ENCODE measurements at regions not wholly inside any gene's neighbourhood (a gene's known extent, or its start where the extent isn't known, plus 50 kb on each side); places are given as distances from the start of the nearest gene placed in this dataset.

GRCh38 chr13:48892688-48893075 is 83.0 kb upstream of the FNDC3A start:
- DNase-seq: no peak

DNA sequence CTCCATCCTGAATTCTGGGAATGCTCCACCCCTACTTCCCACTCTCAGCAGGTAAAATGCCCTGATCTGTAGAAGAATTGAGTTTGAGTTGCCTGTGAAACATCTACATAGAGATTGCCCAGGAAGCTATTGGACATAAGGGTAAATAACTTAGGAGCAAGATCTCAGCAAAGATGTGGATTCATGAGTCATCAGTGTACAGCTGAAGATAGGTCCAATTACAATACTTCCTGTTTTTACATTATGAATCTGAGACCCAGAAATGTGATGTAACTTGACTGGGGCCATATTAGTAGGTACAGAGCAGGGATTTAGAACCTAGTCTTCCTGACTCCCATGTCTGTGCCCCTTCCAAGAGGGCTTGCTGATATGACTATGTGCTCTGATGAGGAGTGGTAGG is 79.4 kb upstream of the FNDC3A start:
- no peak for DNase-seq

GRCh38 chr13:48901781-48902180 is 73.9 kb upstream of the FNDC3A start:
- DNase-seq: no peak

GRCh38 chr13:48902368-48902767 is 73.3 kb upstream of the FNDC3A start:
- DNase-seq: no peak

DNA sequence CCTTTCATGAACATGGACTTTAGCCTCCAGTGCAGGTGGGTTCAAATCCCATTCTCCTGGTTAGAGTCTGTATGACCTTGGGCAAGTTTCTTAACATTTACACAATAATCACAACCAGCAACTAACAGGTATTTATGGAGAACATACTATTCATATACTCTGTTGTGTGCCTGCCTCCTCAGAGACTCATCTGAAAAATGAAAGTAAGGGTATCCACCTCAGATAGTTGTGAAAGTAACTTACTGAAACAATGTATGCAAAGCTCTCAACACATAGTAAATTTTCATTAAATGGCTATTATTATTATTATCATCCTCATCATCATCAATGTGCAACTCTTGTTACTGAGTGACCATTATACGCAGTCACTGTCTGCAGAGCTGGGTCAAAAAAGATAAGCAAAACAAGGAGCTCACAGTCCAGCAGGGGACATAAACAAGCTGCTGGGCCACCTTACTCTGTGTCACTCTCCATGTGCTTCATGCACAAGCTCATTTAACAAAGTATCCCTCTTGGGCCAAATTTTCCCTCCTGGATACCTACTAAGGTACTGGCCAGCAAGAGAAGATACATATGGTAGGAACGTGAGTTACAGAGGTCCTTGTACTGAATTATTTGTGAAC is 70.9 kb upstream of the FNDC3A start:
- DNase-seq: no peak

- no peak for DNase-seq
Measured at GRCh38 chr13:48906200-48906599, 69.5 kb upstream of the FNDC3A start.

DNA sequence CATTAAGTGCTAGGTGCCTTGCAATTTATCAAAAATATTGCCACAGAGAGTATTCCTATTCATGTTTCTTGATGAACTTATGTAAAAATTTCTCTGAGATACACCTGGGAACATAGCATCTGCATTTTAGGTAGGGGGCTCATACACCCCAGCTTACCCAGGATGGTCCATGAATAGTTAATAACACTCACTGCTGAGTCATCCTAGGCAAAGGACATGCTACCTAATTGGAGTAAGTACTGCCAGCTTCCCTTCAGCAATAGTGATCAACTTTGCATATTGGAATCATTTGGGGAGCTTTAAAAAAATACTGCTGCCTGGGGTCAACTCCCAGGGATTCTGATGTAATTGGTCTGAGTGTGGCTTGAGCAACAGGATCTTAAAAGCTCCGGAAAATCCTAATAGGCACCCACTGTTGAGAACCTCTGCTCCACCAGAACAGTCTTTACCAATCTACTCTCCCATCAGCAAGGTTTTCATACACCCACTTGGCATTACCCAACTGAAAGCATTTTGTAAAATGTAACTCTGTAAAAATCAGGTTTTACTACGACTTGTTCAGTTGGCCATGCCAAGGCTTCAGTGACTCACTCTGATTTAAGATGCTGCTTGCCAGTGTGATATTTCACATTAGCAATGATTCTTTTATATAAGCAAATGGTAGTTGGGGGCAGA is 67.2 kb upstream of the FNDC3A start:
- DNase-seq: no peak

DNA sequence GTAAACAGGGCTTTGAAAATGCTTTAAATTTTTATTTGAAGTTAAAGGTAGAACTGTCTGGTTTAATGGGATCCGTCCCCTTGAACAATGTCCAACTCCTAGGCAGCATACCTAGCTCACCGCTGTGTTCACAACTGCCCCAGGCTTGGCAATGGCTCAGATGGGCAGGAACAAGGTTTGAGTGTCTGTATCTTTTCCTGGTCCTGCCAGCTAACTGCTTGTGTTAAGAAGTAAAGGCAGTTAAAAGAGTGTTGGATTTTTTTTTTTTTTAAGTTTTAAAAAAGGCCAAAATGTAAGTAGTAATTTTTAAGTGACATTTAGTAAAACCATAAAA is 66.7 kb upstream of the FNDC3A start:
- no peak for DNase-seq

DNA sequence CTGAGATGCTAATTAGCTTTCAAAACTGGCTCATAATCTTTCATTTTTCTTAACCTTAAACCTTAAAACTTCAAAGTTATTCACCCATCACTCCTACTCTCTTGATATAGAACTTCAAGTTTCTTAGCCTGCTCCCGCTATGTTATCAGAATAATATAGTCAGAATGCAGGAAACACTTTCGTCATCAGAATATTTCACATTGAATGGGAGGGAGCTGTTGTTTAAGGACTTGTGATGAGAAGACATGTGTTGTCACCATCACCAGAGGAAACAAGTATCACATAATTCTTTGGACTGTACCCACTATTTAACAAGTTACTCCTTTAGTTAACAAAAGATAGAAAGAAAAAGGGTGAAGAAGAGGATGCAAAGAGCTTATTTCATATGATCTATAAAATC is 65.0 kb upstream of the FNDC3A start:
- no peak for DNase-seq

DNA sequence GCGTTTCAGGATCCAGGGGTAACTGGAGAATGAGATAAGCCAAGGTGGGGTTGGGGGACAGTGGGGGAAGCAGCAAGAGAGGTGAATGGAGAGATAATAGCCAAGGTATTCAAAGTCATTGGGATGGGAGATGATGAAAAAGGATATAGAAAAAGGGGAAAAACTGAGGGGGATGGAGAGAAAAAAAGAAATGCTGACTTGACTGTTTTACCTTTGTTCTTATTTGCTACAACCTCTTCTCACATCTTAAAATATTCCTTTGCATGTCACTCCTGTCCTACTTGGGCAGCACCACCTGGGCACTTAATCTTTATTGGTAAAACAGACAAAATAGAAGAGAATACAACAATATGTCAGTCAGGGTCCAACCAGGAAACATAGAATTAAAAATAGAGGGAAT is 56.0 kb upstream of the FNDC3A start:
- DNase-seq: no peak

DNA sequence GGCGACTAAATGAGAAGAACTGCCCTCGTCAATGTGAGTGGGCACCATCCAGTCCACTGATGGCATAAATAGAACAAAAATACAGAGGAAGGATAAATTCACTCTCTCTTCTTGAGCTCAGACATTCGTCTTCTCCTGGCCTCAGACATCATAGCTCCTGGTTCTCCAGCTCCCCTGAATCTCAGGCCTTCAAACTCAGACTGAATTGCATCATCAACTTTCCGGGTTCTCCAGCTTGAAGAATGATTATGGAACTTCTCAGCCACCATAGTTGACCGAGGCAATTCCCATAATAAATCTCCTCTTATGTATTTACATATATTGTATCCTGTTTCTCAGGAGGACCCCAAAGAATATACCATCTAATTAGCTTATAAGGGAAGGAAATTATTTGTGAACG is 55.0 kb upstream of the FNDC3A start:
- no peak for DNase-seq

DNA sequence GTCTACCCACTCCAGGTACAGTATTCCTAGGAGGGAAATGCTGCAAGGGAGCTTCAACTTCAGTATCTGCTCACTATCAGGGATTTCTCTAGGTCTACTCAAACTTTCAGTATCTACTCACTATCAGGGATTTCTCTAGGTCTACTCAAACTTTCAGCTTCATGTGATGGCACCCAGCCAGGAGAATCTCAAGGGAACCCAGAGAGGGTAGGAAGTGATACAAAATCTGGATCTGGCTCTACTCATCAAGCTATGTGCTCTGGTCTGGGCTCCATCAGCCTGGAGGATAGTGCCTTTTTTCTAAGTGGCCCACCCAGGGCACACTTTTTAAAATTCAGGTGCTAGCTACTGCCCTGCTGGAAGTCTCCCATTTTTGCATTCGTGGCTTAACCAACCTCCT is 52.3 kb upstream of the FNDC3A start:
- DNase-seq: no peak

GRCh38 chr13:48925001-48925400 is 50.7 kb upstream of the FNDC3A start:
- no peak for DNase-seq

Measured in stimulated activated CD4-positive, alpha-beta T cell treated with anti-CD3 and anti-CD28 coated beads, Interleukin-4, amount 100 ng/mL, for 4 hours (primary cell).